Neural crest cell (in vitro differentiated cells): ENCODE measurements at regions not wholly inside any gene's neighbourhood (a gene's known extent, or its start where the extent isn't known, plus 50 kb on each side); places are given as distances from the start of the nearest gene placed in this dataset.

ENCODE experiments used
- DNase-seq: peaks from one replicate; pipeline ENCODE4 v3.0.0; 2021; ENCODE audit warnings: low read depth, mixed read lengths, low spot score
- H3K27ac Mint-ChIP-seq: one replicate; pipeline ENCODE4 v1.8.0; 2021; ENCODE audit warnings: mild to moderate bottlenecking, mixed read lengths; ENCODE audit not compliant: unreplicated experiment
- H3K27me3 Mint-ChIP-seq: 2 replicates; pipeline ENCODE4 v1.8.0; 2021; ENCODE audit warnings: low read depth, mild to moderate bottlenecking, mixed read lengths
- H3K36me3 Mint-ChIP-seq: 2 replicates; pipeline ENCODE4 v1.8.0; 2021; ENCODE audit warnings: low read depth, mild to moderate bottlenecking, mixed read lengths
- H3K4me1 Mint-ChIP-seq: 2 replicates; pipeline ENCODE4 v1.8.0; 2021; ENCODE audit warnings: mixed read lengths
- H3K4me3 Mint-ChIP-seq: one replicate; pipeline ENCODE4 v1.8.0; 2021; ENCODE audit warnings: mild to moderate bottlenecking, mixed read lengths
- H3K9me3 Mint-ChIP-seq: 2 replicates; pipeline ENCODE4 v1.8.0; 2021; ENCODE audit warnings: mixed read lengths
- TF ChIP-seq, protein P1 (sequence below): fragments of 200-600 bp; sonication (generic); conservative IDR thresholded peaks from 2 replicates; pipeline ENCODE4 v1.5.0; 2021; ENCODE audit warnings: antibody characterized with exemption, mild to moderate bottlenecking

- Mint-ChIP-seq H3K27ac (no peak overlapping the region), H3K4me1 (no peaks in the 10 kb centered on the region), H3K4me3 (no peak overlapping the region), H3K27me3 (no peaks in the 10 kb centered on the region), H3K36me3 (no peaks in the 10 kb centered on the region), H3K9me3 (peaks cover 1% of the 10 kb centered on the region)
- TF ChIP-seq, protein P1, sequence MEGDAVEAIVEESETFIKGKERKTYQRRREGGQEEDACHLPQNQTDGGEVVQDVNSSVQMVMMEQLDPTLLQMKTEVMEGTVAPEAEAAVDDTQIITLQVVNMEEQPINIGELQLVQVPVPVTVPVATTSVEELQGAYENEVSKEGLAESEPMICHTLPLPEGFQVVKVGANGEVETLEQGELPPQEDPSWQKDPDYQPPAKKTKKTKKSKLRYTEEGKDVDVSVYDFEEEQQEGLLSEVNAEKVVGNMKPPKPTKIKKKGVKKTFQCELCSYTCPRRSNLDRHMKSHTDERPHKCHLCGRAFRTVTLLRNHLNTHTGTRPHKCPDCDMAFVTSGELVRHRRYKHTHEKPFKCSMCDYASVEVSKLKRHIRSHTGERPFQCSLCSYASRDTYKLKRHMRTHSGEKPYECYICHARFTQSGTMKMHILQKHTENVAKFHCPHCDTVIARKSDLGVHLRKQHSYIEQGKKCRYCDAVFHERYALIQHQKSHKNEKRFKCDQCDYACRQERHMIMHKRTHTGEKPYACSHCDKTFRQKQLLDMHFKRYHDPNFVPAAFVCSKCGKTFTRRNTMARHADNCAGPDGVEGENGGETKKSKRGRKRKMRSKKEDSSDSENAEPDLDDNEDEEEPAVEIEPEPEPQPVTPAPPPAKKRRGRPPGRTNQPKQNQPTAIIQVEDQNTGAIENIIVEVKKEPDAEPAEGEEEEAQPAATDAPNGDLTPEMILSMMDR = no peak
- DNase-seq = no peak
Observed at GRCh38 chr1:188394677-188395076, 1565.9 kb downstream of the PLA2G4A start.

GRCh38 chr1:188397521-188397920 lies 1568.8 kb downstream of the PLA2G4A start:
- Mint-ChIP-seq H3K27me3 (no peaks in the 10 kb centered on the region), H3K4me1 (no peaks in the 10 kb centered on the region), H3K9me3 (peaks cover 9% of the 10 kb centered on the region), H3K4me3 (no peak overlapping the region), H3K27ac (no peak overlapping the region), H3K36me3 (no peaks in the 10 kb centered on the region)
- TF ChIP-seq, protein P1 = no peak
- no peak for DNase-seq

DNA sequence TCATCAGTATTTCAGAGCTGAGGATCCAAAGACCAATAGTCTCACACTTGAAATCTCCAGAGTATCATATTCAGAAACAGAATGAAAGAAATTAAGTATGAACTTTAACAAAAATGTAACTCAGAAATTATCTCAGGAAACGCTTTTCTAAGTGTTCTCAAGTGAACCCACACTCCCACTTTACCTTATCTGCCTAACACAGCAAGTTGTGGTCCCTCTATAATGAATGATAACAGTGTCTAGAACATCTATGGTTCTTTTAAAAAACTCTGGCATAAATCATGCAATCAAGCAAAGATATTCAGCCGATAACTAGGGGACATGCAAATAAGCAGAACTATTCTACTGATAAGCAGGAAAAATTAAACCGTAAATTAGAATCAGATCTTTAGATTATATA lies 1574.2 kb downstream of the PLA2G4A start:
- no peak for DNase-seq
- TF ChIP-seq, protein P1 = no peak
- Mint-ChIP-seq H3K4me3 (no peak overlapping the region), H3K9me3 (peaks cover 9% of the 10 kb centered on the region), H3K27ac (no peak overlapping the region), H3K27me3 (no peaks in the 10 kb centered on the region), H3K36me3 (no peaks in the 10 kb centered on the region), H3K4me1 (no peaks in the 10 kb centered on the region)

DNA sequence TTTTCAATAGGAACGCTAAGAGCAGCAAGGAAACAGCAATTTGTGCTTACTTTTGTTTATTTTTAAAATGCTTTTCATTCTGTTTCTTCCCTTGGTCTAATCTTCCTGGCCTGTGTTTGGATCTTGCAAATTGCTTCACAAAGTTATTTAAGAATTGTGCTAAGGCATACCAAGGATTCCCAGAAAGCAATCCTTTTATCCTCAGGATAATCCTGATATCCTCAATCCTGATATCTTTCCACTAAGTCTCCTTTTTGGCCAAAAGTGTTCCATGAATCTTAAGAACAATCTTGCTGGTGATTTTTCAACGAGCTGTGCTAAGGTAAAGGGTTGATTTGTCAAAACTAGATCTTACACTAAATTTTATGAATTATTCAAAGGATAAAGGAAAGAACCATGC lies 1577.9 kb downstream of the PLA2G4A start:
- TF ChIP-seq, protein P1 = no peak
- no peak overlapping the region for H3K27ac Mint-ChIP-seq
- no peaks in the 10 kb centered on the region for H3K4me1 Mint-ChIP-seq
- no peaks in the 10 kb centered on the region for H3K36me3 Mint-ChIP-seq
- DNase-seq = no peak
- H3K27me3 Mint-ChIP-seq = no peaks in the 10 kb centered on the region
- H3K9me3 Mint-ChIP-seq = peaks cover under 1% of the 10 kb centered on the region
- H3K4me3 Mint-ChIP-seq = no peak overlapping the region

GRCh38 chr1:188420177-188420576 lies 1591.4 kb downstream of the PLA2G4A start:
- DNase-seq = no peak
- Mint-ChIP-seq H3K27ac (no peak overlapping the region), H3K4me3 (no peak overlapping the region), H3K4me1 (no peaks in the 10 kb centered on the region), H3K27me3 (no peaks in the 10 kb centered on the region), H3K36me3 (no peaks in the 10 kb centered on the region), H3K9me3 (no peaks in the 10 kb centered on the region)
- TF ChIP-seq, protein P1 = no peak

- H3K4me1 Mint-ChIP-seq = peaks cover 5% of the 10 kb centered on the region
- H3K27ac Mint-ChIP-seq = no peak overlapping the region
- no peaks in the 10 kb centered on the region for H3K9me3 Mint-ChIP-seq
- no peak for DNase-seq
- TF ChIP-seq, protein P1 = no peak
- no peaks in the 10 kb centered on the region for H3K27me3 Mint-ChIP-seq
- H3K4me3 Mint-ChIP-seq = no peak overlapping the region
- H3K36me3 Mint-ChIP-seq = no peaks in the 10 kb centered on the region
Observed at GRCh38 chr1:188423073-188423472, 1594.3 kb downstream of the PLA2G4A start.
